ENCODE measurements at regions not wholly inside any gene's neighbourhood (a gene's known extent, or its start where the extent isn't known, plus 50 kb on each side); places are given as distances from the start of the nearest gene placed in this dataset.
"Not testable (repeated sequence)": the region's sequence is repeated elsewhere in the genome, so short reads cannot be mapped to it uniquely, and the experiment has no call there.

GRCh38 chr4:134999169-134999568, 797.6 kb upstream of the PABPC4L start:
- no peak for DNase-seq

GRCh38 chr4:134961963-134962362, 760.4 kb upstream of the PABPC4L start:
- DNase-seq = no peak

- DNase-seq = no peak
Observed at GRCh38 chr4:134958862-134959261, 757.3 kb upstream of the PABPC4L start.

- DNase-seq = no peak
Observed at GRCh38 chr4:134955059-134955458, 753.5 kb upstream of the PABPC4L start.

GRCh38 chr4:134952775-134953174, 751.2 kb upstream of the PABPC4L start:
- no peak for DNase-seq

GRCh38 chr4:134952305-134952704, 750.7 kb upstream of the PABPC4L start:
- no peak for DNase-seq

GRCh38 chr4:134948110-134948642, 746.6 kb upstream of the PABPC4L start:
- no peak for DNase-seq

- DNase-seq = no peak
Observed at GRCh38 chr4:134944115-134944514, 742.5 kb upstream of the PABPC4L start.

- no peak for DNase-seq
Observed at GRCh38 chr4:134936014-134936413, 734.4 kb upstream of the PABPC4L start.

- DNase-seq = peak; percentile 48
Observed at GRCh38 chr4:134935320-134935719, 733.7 kb upstream of the PABPC4L start.

GRCh38 chr4:134934036-134934808, 732.6 kb upstream of the PABPC4L start:
- no peak for DNase-seq

- DNase-seq = no peak
Observed at GRCh38 chr4:134915355-134915754, 713.8 kb upstream of the PABPC4L start.

- DNase-seq = not testable (repeated sequence)
Observed at GRCh38 chr4:134914250-134914649, 712.7 kb upstream of the PABPC4L start.

- DNase-seq = no peak
Observed at GRCh38 chr4:134911941-134912340, 710.4 kb upstream of the PABPC4L start.

GRCh38 chr4:134906404-134907023, 704.9 kb upstream of the PABPC4L start:
- peak; percentile 50 for DNase-seq

- peak; percentile 14 for DNase-seq
Observed at GRCh38 chr4:134905061-134905460, 703.5 kb upstream of the PABPC4L start.

- no peak for DNase-seq
Observed at GRCh38 chr4:134888156-134888555, 686.6 kb upstream of the PABPC4L start.

- DNase-seq = no peak
Observed at GRCh38 chr4:134885436-134885835, 683.8 kb upstream of the PABPC4L start.

GRCh38 chr4:134883831-134884449, 682.4 kb upstream of the PABPC4L start:
- DNase-seq = no peak

GRCh38 chr4:134879019-134879418, 677.4 kb upstream of the PABPC4L start:
- DNase-seq = no peak

GRCh38 chr4:134867027-134867426, 665.4 kb upstream of the PABPC4L start:
- DNase-seq = no peak

- DNase-seq = no peak
Observed at GRCh38 chr4:134865675-134866074, 664.1 kb upstream of the PABPC4L start.

GRCh38 chr4:134862116-134862515, 660.5 kb upstream of the PABPC4L start:
- DNase-seq = no peak

GRCh38 chr4:134848681-134849080, 647.1 kb upstream of the PABPC4L start:
- DNase-seq = no peak
